GM10266 (cell line): ENCODE measurements at regions not wholly inside any gene's neighbourhood (a gene's known extent, or its start where the extent isn't known, plus 50 kb on each side); places are given as distances from the start of the nearest gene placed in this dataset.

Experiments used
- DNase-seq: peaks from one replicate; pipeline ENCODE4 v3.0.0; 2012; ENCODE audit errors: extremely low spot score
- TF ChIP-seq, protein P1 (sequence below): IDR thresholded peaks from 2 replicates; pipeline ENCODE4 v1.5.1; 2012; ENCODE audit warnings: mild to moderate bottlenecking, low read depth; ENCODE audit not compliant: control insufficient read depth, insufficient read depth; ENCODE audit errors: missing control alignments

DNA sequence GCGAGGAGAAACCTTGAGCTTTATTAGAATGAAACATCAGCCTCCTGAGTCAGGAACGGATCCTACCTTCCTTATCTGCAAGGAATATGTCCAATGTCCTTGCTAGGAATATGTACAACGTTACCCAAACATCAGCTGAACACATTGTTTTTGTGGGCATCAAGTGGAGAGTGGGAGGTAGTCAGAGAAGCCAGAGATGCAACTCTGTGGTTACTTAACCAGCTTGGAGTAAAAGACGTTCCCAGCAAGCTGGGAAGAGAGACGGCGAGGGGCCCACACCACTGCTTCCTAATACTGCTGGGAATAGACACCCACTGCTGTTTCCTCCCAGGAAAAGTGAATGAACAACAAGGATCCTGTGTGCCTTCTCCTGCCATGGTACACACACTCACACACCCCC lies 64.3 kb downstream of the PABIR2 start:
- TF ChIP-seq, protein P1, sequence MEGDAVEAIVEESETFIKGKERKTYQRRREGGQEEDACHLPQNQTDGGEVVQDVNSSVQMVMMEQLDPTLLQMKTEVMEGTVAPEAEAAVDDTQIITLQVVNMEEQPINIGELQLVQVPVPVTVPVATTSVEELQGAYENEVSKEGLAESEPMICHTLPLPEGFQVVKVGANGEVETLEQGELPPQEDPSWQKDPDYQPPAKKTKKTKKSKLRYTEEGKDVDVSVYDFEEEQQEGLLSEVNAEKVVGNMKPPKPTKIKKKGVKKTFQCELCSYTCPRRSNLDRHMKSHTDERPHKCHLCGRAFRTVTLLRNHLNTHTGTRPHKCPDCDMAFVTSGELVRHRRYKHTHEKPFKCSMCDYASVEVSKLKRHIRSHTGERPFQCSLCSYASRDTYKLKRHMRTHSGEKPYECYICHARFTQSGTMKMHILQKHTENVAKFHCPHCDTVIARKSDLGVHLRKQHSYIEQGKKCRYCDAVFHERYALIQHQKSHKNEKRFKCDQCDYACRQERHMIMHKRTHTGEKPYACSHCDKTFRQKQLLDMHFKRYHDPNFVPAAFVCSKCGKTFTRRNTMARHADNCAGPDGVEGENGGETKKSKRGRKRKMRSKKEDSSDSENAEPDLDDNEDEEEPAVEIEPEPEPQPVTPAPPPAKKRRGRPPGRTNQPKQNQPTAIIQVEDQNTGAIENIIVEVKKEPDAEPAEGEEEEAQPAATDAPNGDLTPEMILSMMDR: no peak
- no peak for DNase-seq

DNA sequence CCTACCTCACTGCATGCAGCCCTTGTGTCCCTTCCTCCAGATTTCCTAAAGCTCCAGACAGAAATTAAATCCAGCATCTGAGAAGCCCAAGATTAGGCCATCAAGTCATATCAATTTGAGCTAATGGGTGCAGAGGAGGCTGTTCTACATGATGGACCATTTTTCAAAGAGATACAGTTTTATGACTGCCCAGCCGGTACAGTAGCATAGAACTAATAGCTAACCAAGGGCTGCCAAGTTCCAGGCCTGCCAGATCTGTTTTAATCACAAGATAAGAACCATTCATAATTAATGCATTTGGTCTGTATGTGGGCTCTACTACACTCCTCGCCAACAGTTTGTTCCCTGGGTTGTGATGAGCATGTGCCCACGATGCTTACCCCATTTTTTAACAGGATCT lies 64.9 kb downstream of the PABIR2 start:
- TF ChIP-seq, protein P1: no peak
- no peak for DNase-seq

DNA sequence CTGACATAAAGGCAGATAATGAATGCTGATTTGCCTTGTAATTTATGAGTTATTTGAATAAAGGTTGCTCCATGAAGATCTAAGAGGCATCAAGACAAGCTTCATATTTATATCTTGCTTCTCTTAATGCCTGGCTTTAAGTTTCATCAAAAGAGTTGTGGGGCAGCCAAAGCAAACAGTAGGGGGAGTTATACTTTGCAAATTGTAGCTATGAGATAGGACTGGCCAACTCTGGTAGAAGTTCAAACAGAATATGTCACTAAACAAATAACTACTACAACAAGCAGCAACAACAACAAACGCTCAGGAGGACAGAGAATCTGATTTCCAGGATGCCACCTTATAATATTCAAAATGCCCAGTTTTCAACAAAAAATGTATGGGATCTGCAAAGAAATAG lies 69.1 kb upstream of the PLAC1 start:
- DNase-seq: no peak
- TF ChIP-seq, protein P1: no peak

DNA sequence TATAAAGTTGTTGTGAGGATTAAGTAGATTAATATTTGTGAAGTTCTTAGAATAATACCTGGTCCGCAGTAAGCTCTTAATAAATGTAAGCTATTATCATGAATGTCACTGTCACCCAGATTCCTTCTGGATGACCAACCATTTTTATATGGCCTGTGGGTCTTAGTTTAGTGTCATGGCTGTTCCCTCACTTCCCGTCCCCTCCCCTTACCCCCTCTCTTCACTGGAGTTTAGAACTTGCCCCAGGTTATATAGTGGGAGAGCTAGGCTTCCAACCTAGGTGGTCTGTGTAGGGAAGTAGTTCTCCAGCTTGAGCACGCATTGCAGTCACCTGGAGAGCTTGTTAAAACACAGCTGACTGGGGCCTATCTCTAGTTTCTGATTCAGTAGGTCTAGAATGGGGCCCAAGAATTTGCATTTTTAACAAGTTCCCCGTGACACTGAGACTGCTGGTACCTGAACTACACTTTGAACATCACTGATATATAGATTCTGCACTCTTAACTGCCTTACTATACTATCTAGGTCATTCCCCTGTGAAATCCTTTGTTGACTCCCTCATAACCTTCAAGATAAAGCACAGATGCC lies 66.9 kb upstream of the PLAC1 start:
- TF ChIP-seq, protein P1: no peak
- no peak for DNase-seq

DNA sequence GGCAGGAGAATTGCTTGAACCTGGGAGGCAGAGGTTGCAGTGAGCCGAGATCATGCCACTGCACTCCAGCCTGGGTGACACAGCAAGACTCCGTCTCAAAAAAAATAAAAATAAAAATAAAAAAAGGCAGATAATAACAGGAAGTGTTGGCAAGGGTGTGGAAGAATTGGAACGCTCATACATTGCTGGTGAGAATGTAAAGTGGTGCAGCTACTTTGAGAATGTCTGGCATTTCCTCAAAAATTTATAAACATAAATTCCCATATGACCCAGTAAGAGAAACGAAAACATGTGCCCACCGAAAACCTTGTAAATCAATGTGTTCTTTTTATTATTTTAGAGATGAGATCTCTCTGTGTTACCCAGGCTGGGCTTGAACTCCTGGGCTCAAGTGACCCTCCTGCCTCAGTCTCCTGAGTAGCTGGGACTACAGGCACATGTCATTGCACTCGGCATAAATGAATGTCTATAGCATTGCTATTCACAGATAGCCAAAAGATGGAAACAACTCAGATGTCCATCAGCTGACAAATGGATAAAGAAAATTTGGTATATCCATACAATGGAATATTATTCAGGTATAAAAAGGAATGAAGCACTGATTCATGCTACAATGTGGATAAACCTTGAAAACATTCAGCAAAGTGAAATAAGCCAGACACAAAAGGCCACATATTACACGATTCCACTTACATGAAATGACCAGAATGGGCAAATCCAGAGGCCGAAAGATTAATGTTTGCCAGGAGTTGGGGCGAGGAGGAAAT lies 63.7 kb upstream of the PLAC1 start:
- TF ChIP-seq, protein P1: no peak
- no peak for DNase-seq

DNA sequence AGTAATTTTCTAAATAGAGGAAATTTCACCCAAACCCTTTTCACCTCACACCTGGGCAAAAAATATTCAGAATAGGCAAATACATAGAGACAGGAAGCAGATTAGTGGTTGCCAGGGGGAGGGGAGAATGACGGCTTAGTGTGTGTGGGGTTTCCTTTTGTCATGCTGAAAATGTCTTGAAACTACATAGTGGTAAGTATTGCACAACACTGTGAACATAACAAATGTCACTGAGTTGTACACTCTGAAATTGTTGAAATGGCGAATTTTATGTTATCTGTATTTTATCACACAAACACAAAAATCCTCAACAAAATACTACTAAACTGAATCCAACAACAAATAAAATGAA lies 60.7 kb upstream of the PLAC1 start:
- DNase-seq: no peak

More for the DNA sequence above, 60.7 kb upstream of the PLAC1 start:
- TF ChIP-seq, protein P1: no peak
